ENCODE measurements at regions not wholly inside any gene's neighbourhood (a gene's known extent, or its start where the extent isn't known, plus 50 kb on each side); places are given as distances from the start of the nearest gene placed in this dataset.

DNA sequence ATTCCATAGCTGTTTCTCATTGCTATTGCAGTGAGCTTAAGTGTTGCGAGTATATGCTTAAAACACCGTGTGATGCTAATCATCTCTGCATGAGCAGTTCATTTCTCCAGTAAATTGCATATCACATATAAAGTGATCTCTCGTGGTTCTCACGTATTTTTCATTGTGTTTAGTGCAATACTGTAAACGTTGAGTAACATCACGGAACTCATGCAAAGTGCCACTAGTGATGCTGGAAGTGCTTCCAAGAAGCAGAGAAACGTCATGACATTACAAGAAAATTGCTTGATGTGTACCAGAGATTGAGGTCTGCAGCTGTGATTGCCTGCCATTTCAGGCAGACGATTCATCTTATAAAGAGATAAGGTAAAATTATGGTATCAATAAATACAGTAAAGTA is 830.4 kb downstream of the GRIK2 start (continued):
- TF ChIP-seq ZNF687 (IDR thresholded peaks at IDR 0.05) (no peak), IKZF1 (conservative IDR thresholded peaks at IDR 0.05) (no peak), SREBF2 (IDR thresholded peaks at IDR 0.05; ENCODE audit: low read length) (no peak), MTA2 (IDR thresholded peaks at IDR 0.05; ENCODE audit: low read depth) (no peak), SKIL (IDR thresholded peaks at IDR 0.05; ENCODE audit: low read depth, poor library complexity, severe bottlenecking) (no peak), WRNIP1 (IDR thresholded peaks at IDR 0.05; ENCODE audit: borderline replicate concordance, low read depth, low read length) (no peak), PAX8 (IDR thresholded peaks at IDR 0.05) (no peak), USF2 (IDR thresholded peaks at IDR 0.05; ENCODE audit: borderline replicate concordance, low read depth, low read length) (no peak), PML (IDR thresholded peaks at IDR 0.05; ENCODE audit: low read length) (no peak), ETV6 (conservative IDR thresholded peaks at IDR 0.05 in 1 of 2, IDR thresholded peaks at IDR 0.05 in 1 of 2; ENCODE audit: borderline replicate concordance in 1 of 2, low read depth in 1 of 2) (no peak), CBX5 (IDR thresholded peaks at IDR 0.05; ENCODE audit: low read depth) (no peak), PKNOX1 (IDR thresholded peaks at IDR 0.05) (no peak), HSF1 (IDR thresholded peaks at IDR 0.05; ENCODE audit: low read depth, low read length) (no peak), BCL11A (IDR thresholded peaks at IDR 0.05; ENCODE audit: low read depth, low read length) (no peak), POLR2AphosphoS2 (IDR thresholded peaks at IDR 0.05; ENCODE audit: low read depth, low read length) (no peak), ZBTB40 (IDR thresholded peaks at IDR 0.05; ENCODE audit: borderline replicate concordance) (no peak)
